HG02642 (cell line): ENCODE measurements at regions not wholly inside any gene's neighbourhood (a gene's known extent, or its start where the extent isn't known, plus 50 kb on each side); places are given as distances from the start of the nearest gene placed in this dataset.
"Not testable (repeated sequence)": the region's sequence is repeated elsewhere in the genome, so short reads cannot be mapped to it uniquely, and the experiment has no call there.

Source experiments
- ATAC-seq: cut with Tn5 transposase; IDR thresholded peaks from one replicate; pipeline ENCODE4 v1.9.1; 2021; ENCODE audit warnings: mild to moderate bottlenecking; ENCODE audit not compliant: unreplicated experiment, poor library complexity

DNA sequence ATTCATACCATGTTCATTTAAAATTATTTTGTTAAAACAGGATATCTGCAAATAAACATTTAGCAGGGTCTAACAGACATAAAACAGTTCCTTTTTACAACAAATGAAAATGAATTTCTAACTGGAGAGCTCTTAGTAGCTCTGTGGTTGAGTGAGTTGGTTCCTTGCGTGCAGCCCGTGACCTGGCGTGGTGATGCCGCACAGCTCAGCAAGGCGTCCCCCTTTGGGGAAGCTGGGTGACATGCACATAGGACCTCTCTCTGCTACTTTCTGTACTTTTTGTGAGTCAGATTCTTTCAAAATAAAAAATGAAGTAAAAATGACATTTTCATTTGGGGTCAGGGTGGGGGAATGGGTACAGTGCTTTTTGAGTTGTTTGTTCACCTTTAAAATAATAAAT lies 75.9 kb downstream of the NPIPB11 start:
- not testable (repeated sequence) for ATAC-seq

- not testable (repeated sequence) for ATAC-seq
Observed at GRCh38 chr16:29328528-29328927, 78.0 kb downstream of the NPIPB11 start.

GRCh38 chr16:29327631-29328408 lies 78.7 kb downstream of the NPIPB11 start:
- not testable (repeated sequence) for ATAC-seq

DNA sequence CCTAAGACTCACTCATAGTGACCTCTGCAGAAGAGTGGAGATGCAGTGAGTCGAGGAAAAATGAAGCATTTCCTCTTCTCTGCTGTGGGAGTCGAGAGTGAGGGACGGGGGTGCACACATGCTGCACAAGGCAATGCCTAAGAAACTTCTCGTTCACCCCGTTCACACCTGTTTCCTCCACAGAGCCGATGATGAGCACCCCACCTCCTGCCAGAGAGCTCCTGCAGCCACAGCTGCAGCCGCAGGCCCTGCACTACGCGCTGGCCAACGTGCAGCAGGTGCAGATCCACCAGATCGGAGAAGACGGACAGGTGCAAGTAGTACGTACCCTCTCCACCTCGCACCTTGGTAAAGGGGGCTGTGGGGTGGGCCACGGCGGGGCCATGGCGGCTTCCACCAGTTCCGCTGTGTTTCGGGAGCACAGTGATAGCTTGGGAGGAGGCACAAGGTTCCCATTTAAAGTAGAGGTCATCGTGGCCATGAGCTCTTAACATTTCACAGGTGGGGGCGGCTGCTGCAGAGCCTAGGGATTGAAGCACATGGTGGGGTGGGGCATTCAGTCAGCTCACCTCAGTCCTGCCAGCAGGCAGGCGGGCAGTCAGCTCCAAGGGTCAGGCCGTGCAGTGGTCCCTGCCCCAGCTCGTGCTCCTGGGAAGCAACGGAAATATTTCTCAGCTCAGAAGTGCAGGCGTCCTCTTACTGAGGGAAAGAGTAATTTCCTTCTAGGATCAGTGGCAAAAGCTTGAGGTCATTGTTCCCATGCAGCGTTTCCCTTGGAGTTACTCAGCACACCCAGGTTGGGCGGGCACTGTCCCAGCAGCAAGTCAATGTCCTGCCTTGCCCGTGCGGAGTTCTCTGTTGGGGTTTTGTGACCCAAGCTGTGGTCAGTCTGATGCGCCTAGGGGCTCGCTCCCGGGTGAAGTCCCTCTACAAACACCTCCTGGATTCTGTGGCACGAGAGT lies 80.1 kb downstream of the NPIPB11 start:
- ATAC-seq = not testable (repeated sequence)

GRCh38 chr16:29323725-29324124 lies 82.8 kb downstream of the NPIPB11 start:
- not testable (repeated sequence) for ATAC-seq

- no peak for ATAC-seq
Observed at GRCh38 chr16:29321585-29321984, 84.9 kb downstream of the NPIPB11 start.

DNA sequence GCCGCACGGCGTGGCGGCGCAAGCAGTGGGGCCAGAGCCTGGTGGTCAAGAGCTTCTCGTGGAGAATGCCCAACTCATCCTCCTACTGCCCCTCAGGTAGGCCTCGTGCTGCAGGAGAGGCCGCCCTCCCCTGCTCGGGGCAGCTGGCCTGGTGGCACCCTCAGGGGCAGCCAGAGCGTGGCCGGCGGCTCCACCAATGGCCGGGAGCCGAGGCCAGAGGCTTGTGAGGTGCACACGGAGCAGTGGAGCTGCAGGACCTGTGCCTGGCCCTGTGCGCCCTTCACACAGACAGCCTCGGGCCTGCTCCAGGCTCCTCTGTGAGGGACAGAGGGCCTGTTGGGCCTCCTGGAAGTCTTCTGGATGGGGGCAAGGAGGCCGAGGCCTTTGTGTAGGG lies 85.5 kb downstream of the NPIPB11 start:
- no peak for ATAC-seq

GRCh38 chr16:29320274-29320999 lies 86.1 kb downstream of the NPIPB11 start:
- no peak for ATAC-seq

GRCh38 chr16:29319726-29320125 lies 86.8 kb downstream of the NPIPB11 start:
- ATAC-seq = no peak

DNA sequence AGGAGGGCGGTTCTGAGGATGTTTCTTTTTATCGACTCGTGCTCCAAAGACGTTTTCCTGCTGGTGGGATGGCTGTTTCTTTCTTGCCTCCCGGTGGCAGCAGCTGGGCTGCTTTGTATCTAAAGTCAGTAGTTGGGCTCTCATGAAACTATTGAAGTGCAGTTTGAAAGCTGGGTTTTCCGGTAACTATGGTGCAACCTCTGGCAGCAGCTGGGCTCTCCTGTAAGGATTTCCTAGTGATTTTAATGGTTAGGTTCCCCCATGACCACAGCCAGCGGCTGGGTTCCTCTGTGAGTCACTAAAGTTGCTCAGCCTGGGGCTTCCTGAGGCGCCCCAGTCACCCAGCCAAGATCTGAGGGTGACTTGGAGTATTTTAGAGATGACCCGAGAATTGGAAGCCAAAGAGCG lies 87.9 kb downstream of the NPIPB11 start:
- not testable (repeated sequence) for ATAC-seq

DNA sequence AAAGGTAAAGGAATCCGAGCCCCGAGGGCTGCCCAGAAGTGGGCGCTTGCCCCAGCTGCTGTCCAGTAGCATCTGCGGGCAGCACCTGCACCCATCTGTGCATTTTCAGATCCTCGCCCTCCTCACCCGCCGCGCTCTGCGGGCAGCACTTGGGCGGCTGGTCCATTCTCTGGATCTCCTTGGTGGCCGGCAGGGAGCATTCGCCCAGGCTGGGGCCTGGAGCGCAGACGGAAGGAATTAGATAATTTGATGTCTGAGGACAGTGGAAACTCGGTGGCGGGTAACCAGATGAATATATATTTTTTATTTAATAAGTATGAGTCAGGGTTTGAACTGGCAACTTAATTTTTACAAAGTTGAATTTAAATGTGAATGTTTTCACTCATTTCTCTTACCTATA lies 88.5 kb downstream of the NPIPB11 start:
- ATAC-seq = no peak

DNA sequence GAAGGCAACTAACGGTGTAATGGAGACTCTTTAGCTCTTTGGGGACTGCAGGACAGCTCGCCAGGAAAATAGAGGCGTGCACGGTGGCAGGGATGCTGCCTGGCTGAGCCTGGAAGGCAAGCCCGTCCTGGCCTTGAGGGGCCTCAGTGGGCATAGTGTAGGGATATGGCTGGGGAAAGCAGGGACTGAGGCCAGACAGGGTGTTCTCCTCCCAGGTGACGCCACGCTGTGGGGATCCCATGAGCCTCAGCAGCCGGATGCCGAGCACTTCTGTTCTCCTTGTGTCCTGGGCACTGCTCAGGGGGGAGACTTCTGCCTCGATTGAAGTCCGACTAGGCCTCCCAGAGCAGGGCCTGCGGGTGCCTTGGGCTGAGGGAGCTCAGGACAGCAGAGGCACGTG lies 89.2 kb downstream of the NPIPB11 start:
- ATAC-seq = no peak

DNA sequence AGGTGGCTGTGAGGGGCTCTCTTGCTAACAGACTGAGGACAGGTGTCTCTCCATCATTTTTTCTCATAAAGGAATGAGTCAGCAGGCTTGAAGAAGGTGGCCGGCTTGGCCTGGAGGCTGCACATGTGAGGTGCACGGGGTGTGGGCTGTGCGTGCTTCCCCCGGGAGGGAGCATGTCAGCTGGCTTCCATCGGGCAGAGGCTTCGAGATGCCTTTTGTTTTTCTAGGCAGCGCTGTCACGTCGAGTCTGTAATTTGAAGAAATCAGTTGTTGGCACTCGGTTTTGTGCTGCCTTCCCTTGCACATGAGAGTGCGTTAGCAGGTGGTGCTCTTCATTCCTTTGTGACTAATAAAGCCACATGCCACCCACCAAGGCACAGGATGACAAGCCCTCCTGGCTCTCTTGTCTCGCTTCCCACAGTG lies 89.7 kb downstream of the NPIPB11 start:
- ATAC-seq = no peak

GRCh38 chr16:29315916-29316517 lies 90.5 kb downstream of the NPIPB11 start:
- no peak for ATAC-seq

- ATAC-seq = no peak
Observed at GRCh38 chr16:29315046-29315445, 91.5 kb downstream of the NPIPB11 start.

- no peak for ATAC-seq
Observed at GRCh38 chr16:29314292-29314934, 92.1 kb downstream of the NPIPB11 start.

- no peak for ATAC-seq
Observed at GRCh38 chr16:29313559-29314048, 92.9 kb downstream of the NPIPB11 start.

- ATAC-seq = no peak
Observed at GRCh38 chr16:29312835-29313558, 93.5 kb downstream of the NPIPB11 start.

GRCh38 chr16:29312345-29312675 lies 94.2 kb downstream of the NPIPB11 start:
- ATAC-seq = not testable (repeated sequence)
